HCT116 (cell line): ENCODE measurements at regions not wholly inside any gene's neighbourhood (a gene's known extent, or its start where the extent isn't known, plus 50 kb on each side); places are given as distances from the start of the nearest gene placed in this dataset.

Experiments used
- ATAC-seq: fragments of 200-7000 bp; cut with Tn5 transposase; 2 replicates; pipeline ENCODE4 v1.9.1; 2020; ENCODE audit warnings: mild to moderate bottlenecking, moderate library complexity
- BruUV-seq: library from RNA; stranded (reverse); fragments of 400-500 nt; replicated peaks from 2 replicates; lab custom pipeline; 2021; lab: Mats Ljungman, UMichigan
- CTCF ChIA-PET: fragments of 300-600 bp; sonication (Branson Sonifier 250); formaldehyde crosslinking; loops from one replicate; lab custom pipeline; 2021; ENCODE audit warnings: antibody characterized with exemption; lab: Charles Lee
- POLR2A ChIA-PET: fragments of 300-600, 350-600 bp; sonication (Branson Sonifier 250); formaldehyde crosslinking; loops from one replicate; lab custom pipeline; 2021; ENCODE audit warnings: antibody characterized with exemption; lab: Charles Lee
- RAD21 ChIA-PET, 2 experiments: fragments of 300-600 bp; sonication (Branson Sonifier 250); formaldehyde crosslinking; loops; one replicate each; lab custom pipeline; 2023; ENCODE audit warnings: low total read pairs in 2 of 2; ENCODE audit not compliant: uncharacterized antibody in 2 of 2, unreplicated experiment in 2 of 2, low non-redundant PET in 1 of 2; lab: Charles Lee
- DNase-seq: peaks from one replicate; pipeline ENCODE4 v3.0.0-alpha.2; 2010; ENCODE audit warnings: low read depth, low spot score
- H2AFZ ChIP-seq: fragments of 200-600 bp; shearing (Covaris generic), sonication (generic); 2 replicates; pipeline ENCODE4 v1.6.1; 2017; ENCODE audit warnings: low read depth, mixed run types, mixed read lengths, antibody characterized with exemption, low read length; ENCODE audit not compliant: poor library complexity, severe bottlenecking
- H3K27ac ChIP-seq: 2 replicates; pipeline ENCODE4 v1.5.1; 2012; ENCODE audit warnings: low read depth, low read length
- H3K27me3 ChIP-seq: fragments of 200-600 bp; sonication (generic); 2 replicates; pipeline ENCODE4 v1.6.1; 2016; ENCODE audit warnings: mixed run types, low read length, mixed read lengths; ENCODE audit not compliant: insufficient read depth
- H3K36me3 ChIP-seq, 2 experiments: fragments of 200-500 bp in 1 of 2; fragments of 200-600 bp in 1 of 2; sonication (Bioruptor generic) in 1 of 2; sonication (generic) in 1 of 2; 2 replicates each; pipeline versions ENCODE4 v1.5.1 to v1.6.1; 2014 to 2016; ENCODE audit warnings: low read length in 2 of 2, inconsistent platforms in 1 of 2, mixed read lengths in 1 of 2, mixed run types in 1 of 2; ENCODE audit not compliant: insufficient read depth in 2 of 2, control insufficient read depth in 1 of 2
- H3K4me1 ChIP-seq, 2 experiments: fragments of 200-600 bp in 1 of 2; sonication (generic) in 1 of 2; 2 replicates each; pipeline versions ENCODE4 v1.5.1 to v1.6.1; 2012 to 2017; ENCODE audit warnings: low read length in 2 of 2, inconsistent platforms in 1 of 2, mild to moderate bottlenecking in 1 of 2, mixed read lengths in 1 of 2, mixed run types in 1 of 2, moderate library complexity in 1 of 2; ENCODE audit not compliant: insufficient read depth in 2 of 2, control insufficient read depth in 1 of 2
- H3K4me2 ChIP-seq: fragments of 200-600 bp; sonication (generic); 2 replicates; pipeline ENCODE4 v1.6.1; 2017; ENCODE audit warnings: mixed run types, low read length, mixed read lengths
- H3K4me3 ChIP-seq, 2 experiments: fragments of 200-600 bp in 1 of 2; sonication (generic) in 1 of 2; replicated peaks in 1 of 2; 2 replicates each; pipeline ENCODE4 v1.5.1; 2011 to 2016; ENCODE audit warnings: low read length in 2 of 2, control low read depth in 1 of 2, low read depth in 1 of 2, mild to moderate bottlenecking in 1 of 2, mixed read lengths in 1 of 2, mixed run types in 1 of 2
- H3K79me2 ChIP-seq: fragments of 200-600 bp; sonication (generic); 2 replicates; pipeline ENCODE4 v1.6.1; 2017; ENCODE audit warnings: mild to moderate bottlenecking, mixed run types, low read length, moderate library complexity, mixed read lengths; ENCODE audit not compliant: insufficient read depth
- H3K9ac ChIP-seq: fragments of 200-600 bp; sonication (generic); 2 replicates; pipeline ENCODE4 v1.6.1; 2016; ENCODE audit warnings: low read length, mixed read lengths
- H3K9me2 ChIP-seq: fragments of 200-600 bp; sonication (generic), shearing (Covaris generic); 2 replicates; pipeline ENCODE4 v1.6.1; 2017; ENCODE audit warnings: mixed run types, mild to moderate bottlenecking, moderate library complexity; ENCODE audit not compliant: insufficient read depth
- H3K9me3 ChIP-seq, 2 experiments: fragments of 200-500 bp in 1 of 2; fragments of 200-600 bp in 1 of 2; sonication (Bioruptor generic) in 1 of 2; sonication (generic) in 1 of 2; 2 replicates each; pipeline ENCODE4 v1.6.1; 2014 to 2017; ENCODE audit warnings: low read length in 2 of 2, mixed read lengths in 2 of 2, inconsistent platforms in 1 of 2, low read depth in 1 of 2, mild to moderate bottlenecking in 1 of 2, mixed run types in 1 of 2, moderate library complexity in 1 of 2; ENCODE audit not compliant: control insufficient read depth in 1 of 2, insufficient read depth in 1 of 2
- H4K20me1 ChIP-seq: fragments of 200-600 bp; sonication (generic), shearing (Covaris generic); 2 replicates; pipeline ENCODE4 v1.6.1; 2017; ENCODE audit warnings: mixed run types, mild to moderate bottlenecking, moderate library complexity; ENCODE audit not compliant: insufficient read depth
- CBX3 ChIP-seq: IDR thresholded peaks from 2 replicates; pipeline ENCODE4 v1.6.1; 2012; ENCODE audit warnings: low read depth
- CEBPB ChIP-seq: IDR thresholded peaks from 2 replicates; pipeline ENCODE4 v1.6.1; 2012; ENCODE audit warnings: low read depth
- EGR1 ChIP-seq: IDR thresholded peaks from 2 replicates; pipeline ENCODE4 v1.6.1; 2012; ENCODE audit warnings: low read depth
- ELF1 ChIP-seq: IDR thresholded peaks from 2 replicates; pipeline ENCODE4 v1.6.1; 2012; ENCODE audit warnings: low read depth, borderline replicate concordance
- EZH2 ChIP-seq: fragments of 200-600 bp; sonication (generic); IDR thresholded peaks from 2 replicates; pipeline ENCODE4 v1.6.1; 2017; ENCODE audit warnings: antibody characterized with exemption, mixed run types
- EZH2phosphoT487 ChIP-seq: fragments of 200-600 bp; IDR thresholded peaks from 2 replicates; pipeline ENCODE4 v1.6.1; 2018; ENCODE audit warnings: antibody characterized with exemption, borderline replicate concordance
- FOSL1 ChIP-seq: IDR thresholded peaks from 2 replicates; pipeline ENCODE4 v1.6.1; 2012; ENCODE audit warnings: low read depth
- JUND ChIP-seq: IDR thresholded peaks from 2 replicates; pipeline ENCODE4 v1.6.1; 2012
- POLR2A ChIP-seq: IDR thresholded peaks from 2 replicates; pipeline ENCODE4 v1.7.0; 2011; ENCODE audit warnings: borderline replicate concordance; ENCODE audit not compliant: insufficient read depth, insufficient read length; ENCODE audit errors: extremely low read depth
- POLR2AphosphoS5 ChIP-seq: IDR thresholded peaks from 2 replicates; pipeline ENCODE4 v1.6.1; 2011; ENCODE audit warnings: mild to moderate bottlenecking, low read depth, low read length, moderate library complexity
- RAD21 ChIP-seq: IDR thresholded peaks from 2 replicates; pipeline ENCODE4 v1.6.1; 2012; ENCODE audit warnings: low read depth, mild to moderate bottlenecking
- SIN3A ChIP-seq: IDR thresholded peaks from 2 replicates; pipeline ENCODE4 v1.6.1; 2012; ENCODE audit warnings: low read depth
- SP1 ChIP-seq: IDR thresholded peaks from 2 replicates; pipeline ENCODE4 v1.6.1; 2012; ENCODE audit warnings: low read depth
- SRF ChIP-seq: IDR thresholded peaks from 2 replicates; pipeline ENCODE4 v1.6.1; 2012; ENCODE audit warnings: low read depth
- ZFX ChIP-seq: fragments of 450-650 bp; IDR thresholded peaks from 2 replicates; pipeline ENCODE4 v1.6.1; 2017
- ZNF274 ChIP-seq: fragments of 200-500 bp; sonication (Bioruptor generic); IDR thresholded peaks from 2 replicates; pipeline ENCODE4 v1.6.1; 2014; ENCODE audit warnings: mild to moderate bottlenecking, low read depth, low read length, inconsistent platforms
- intact Hi-C: fragments of 100-400 bp; cut with micrococcal nuclease; formaldehyde crosslinking; loops from 2 replicates; pipeline ENCODE4 v1.10.0; 2022
- TF ChIP-seq, protein P1 (sequence below), 3 experiments: fragments of 200-600 bp in 1 of 3; sonication (generic) in 1 of 3; IDR thresholded peaks in 2 of 3; conservative IDR thresholded peaks in 1 of 3; 2 replicates each; pipeline ENCODE4 v1.5.1; 2012 to 2017; ENCODE audit warnings: low read depth in 2 of 3, low read length in 2 of 3, antibody characterized with exemption in 1 of 3, borderline replicate concordance in 1 of 3, control low read depth in 1 of 3, mild to moderate bottlenecking in 1 of 3, mixed read lengths in 1 of 3, mixed run types in 1 of 3, moderate library complexity in 1 of 3; ENCODE audit not compliant: insufficient read depth in 1 of 3
- TF ChIP-seq, protein P2 (sequence below): IDR thresholded peaks from 2 replicates; pipeline ENCODE4 v1.6.1; 2012
- TF ChIP-seq, protein P3 (sequence below): IDR thresholded peaks from 2 replicates; pipeline ENCODE4 v1.6.1; 2011; ENCODE audit warnings: mild to moderate bottlenecking, low read length, moderate library complexity; ENCODE audit not compliant: insufficient replicate concordance; ENCODE audit errors: extremely low read depth
- TF ChIP-seq, protein P4 (sequence below): IDR thresholded peaks from 2 replicates; pipeline ENCODE4 v1.6.1; 2012; ENCODE audit warnings: low read depth

DNA sequence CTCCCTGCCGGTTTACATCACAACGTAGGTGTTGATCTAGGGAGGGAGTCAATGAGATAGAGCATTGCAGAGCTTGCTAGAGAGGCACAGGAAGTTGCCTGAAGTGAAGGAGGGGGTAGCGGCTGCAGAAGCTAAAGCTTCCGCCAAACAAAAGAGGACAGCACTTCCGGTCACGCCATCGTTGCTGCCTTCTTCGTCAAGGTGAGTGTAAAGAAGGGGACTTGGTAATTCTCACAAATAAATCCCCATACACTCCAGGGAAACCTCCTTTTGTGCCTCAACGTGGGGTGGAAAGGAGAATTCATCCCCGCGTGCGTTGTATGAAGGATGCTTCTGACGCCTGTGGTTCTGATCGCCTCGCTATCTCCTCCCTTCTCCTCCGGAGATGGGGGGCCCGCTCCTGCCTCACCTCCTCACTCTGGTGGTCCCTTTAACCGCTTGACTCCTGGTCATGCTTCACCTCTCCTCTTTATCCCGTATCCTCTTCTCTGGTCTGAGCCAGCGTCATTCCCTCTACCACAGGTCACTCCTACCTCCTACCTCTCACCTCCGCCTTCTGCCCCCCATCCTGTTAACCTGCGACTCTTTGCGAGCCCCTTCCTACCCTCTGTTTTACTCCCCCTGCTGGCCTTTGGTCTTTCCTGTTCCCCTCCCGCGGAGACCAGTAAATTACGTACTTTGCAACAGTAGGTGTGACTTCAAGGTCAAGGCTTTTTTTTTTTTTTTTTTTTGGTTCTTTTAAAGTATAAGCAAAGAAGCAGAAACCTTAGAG, 59.9 kb downstream of the GSPT2 start:
- no peaks in the 10 kb centered on the region for H4K20me1 ChIP-seq
- intact Hi-C loops: loop anchor here (1.0 kb wide), 1 partner anchor 162 kb away; no protein-coding TSS in a partner anchor
- BruUV-seq: TSS peak; percentile 72
- H2AFZ ChIP-seq: peak overlapping the region; percentile 37
- no peaks in the 10 kb centered on the region for H3K9me2 ChIP-seq
- H3K4me3 ChIP-seq: peak overlapping the region; percentile 67 to 77
- ATAC-seq (peak; percentile 95), DNase-seq (peak; percentile 60)
- ChIA-PET POLR2A (no interaction called here), RAD21 (no interaction called here), CTCF (interaction anchor here (1.3 kb wide), 1 partner anchor 161 kb away, joined by 5 read pairs; no protein-coding TSS in a partner anchor)
- H3K79me2 ChIP-seq: peaks cover 48% of the 10 kb centered on the region
- H3K4me2 ChIP-seq: peak overlapping the region; percentile 73
- H3K36me3 ChIP-seq: no peaks in the 10 kb centered on the region
- H3K27me3 ChIP-seq: no peaks in the 10 kb centered on the region
- peak overlapping the region; percentile 71 for H3K9ac ChIP-seq
- peak overlapping the region; percentile 71 for H3K27ac ChIP-seq
- H3K9me3 ChIP-seq: no peaks in the 10 kb centered on the region
- H3K4me1 ChIP-seq: peaks cover 0 to 9% of the 10 kb centered on the region in 2 experiments; a peak in 1 of 4 replicates
- no peak for TF ChIP-seq ZFX
- TF ChIP-seq, protein P1, sequence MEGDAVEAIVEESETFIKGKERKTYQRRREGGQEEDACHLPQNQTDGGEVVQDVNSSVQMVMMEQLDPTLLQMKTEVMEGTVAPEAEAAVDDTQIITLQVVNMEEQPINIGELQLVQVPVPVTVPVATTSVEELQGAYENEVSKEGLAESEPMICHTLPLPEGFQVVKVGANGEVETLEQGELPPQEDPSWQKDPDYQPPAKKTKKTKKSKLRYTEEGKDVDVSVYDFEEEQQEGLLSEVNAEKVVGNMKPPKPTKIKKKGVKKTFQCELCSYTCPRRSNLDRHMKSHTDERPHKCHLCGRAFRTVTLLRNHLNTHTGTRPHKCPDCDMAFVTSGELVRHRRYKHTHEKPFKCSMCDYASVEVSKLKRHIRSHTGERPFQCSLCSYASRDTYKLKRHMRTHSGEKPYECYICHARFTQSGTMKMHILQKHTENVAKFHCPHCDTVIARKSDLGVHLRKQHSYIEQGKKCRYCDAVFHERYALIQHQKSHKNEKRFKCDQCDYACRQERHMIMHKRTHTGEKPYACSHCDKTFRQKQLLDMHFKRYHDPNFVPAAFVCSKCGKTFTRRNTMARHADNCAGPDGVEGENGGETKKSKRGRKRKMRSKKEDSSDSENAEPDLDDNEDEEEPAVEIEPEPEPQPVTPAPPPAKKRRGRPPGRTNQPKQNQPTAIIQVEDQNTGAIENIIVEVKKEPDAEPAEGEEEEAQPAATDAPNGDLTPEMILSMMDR (IDR thresholded peaks at IDR 0.05 in 2 of 3, conservative IDR thresholded peaks at IDR 0.05 in 1 of 3; ENCODE audit: borderline replicate concordance in 1 of 3, insufficient read depth in 1 of 3, low read depth in 2 of 3, low read length in 2 of 3): peak; percentile 15 to 34 (median 16); a peak in 3 of 6 replicates
- no peak for TF ChIP-seq CEBPB
- TF ChIP-seq EZH2phosphoT487: no peak
- TF ChIP-seq CBX3: no peak
- TF ChIP-seq FOSL1: no peak
- TF ChIP-seq, protein P2, sequence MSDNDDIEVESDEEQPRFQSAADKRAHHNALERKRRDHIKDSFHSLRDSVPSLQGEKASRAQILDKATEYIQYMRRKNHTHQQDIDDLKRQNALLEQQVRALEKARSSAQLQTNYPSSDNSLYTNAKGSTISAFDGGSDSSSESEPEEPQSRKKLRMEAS: peak; percentile 68; the same call in 1 of the 2 replicates
- no peak for TF ChIP-seq JUND
- TF ChIP-seq ELF1: peak; percentile 54
- peak; percentile 81 for TF ChIP-seq SRF
- no peak; the same call in none of the 2 replicates for TF ChIP-seq SP1
- TF ChIP-seq EGR1: no peak
- no peak for TF ChIP-seq EZH2
- peak; percentile 57 for TF ChIP-seq POLR2A
- TF ChIP-seq ZNF274: no peak
- no peak; the same call in 1 of the 2 replicates for TF ChIP-seq SIN3A
- TF ChIP-seq, protein P3, sequence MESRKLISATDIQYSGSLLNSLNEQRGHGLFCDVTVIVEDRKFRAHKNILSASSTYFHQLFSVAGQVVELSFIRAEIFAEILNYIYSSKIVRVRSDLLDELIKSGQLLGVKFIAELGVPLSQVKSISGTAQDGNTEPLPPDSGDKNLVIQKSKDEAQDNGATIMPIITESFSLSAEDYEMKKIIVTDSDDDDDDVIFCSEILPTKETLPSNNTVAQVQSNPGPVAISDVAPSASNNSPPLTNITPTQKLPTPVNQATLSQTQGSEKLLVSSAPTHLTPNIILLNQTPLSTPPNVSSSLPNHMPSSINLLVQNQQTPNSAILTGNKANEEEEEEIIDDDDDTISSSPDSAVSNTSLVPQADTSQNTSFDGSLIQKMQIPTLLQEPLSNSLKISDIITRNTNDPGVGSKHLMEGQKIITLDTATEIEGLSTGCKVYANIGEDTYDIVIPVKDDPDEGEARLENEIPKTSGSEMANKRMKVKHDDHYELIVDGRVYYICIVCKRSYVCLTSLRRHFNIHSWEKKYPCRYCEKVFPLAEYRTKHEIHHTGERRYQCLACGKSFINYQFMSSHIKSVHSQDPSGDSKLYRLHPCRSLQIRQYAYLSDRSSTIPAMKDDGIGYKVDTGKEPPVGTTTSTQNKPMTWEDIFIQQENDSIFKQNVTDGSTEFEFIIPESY: no peak
- peak; percentile 80 for TF ChIP-seq POLR2AphosphoS5
- TF ChIP-seq, protein P4, sequence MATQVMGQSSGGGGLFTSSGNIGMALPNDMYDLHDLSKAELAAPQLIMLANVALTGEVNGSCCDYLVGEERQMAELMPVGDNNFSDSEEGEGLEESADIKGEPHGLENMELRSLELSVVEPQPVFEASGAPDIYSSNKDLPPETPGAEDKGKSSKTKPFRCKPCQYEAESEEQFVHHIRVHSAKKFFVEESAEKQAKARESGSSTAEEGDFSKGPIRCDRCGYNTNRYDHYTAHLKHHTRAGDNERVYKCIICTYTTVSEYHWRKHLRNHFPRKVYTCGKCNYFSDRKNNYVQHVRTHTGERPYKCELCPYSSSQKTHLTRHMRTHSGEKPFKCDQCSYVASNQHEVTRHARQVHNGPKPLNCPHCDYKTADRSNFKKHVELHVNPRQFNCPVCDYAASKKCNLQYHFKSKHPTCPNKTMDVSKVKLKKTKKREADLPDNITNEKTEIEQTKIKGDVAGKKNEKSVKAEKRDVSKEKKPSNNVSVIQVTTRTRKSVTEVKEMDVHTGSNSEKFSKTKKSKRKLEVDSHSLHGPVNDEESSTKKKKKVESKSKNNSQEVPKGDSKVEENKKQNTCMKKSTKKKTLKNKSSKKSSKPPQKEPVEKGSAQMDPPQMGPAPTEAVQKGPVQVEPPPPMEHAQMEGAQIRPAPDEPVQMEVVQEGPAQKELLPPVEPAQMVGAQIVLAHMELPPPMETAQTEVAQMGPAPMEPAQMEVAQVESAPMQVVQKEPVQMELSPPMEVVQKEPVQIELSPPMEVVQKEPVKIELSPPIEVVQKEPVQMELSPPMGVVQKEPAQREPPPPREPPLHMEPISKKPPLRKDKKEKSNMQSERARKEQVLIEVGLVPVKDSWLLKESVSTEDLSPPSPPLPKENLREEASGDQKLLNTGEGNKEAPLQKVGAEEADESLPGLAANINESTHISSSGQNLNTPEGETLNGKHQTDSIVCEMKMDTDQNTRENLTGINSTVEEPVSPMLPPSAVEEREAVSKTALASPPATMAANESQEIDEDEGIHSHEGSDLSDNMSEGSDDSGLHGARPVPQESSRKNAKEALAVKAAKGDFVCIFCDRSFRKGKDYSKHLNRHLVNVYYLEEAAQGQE: no peak
- TF ChIP-seq RAD21: peak; percentile 31; the same call in 1 of the 2 replicates
